ENCODE measurements at regions not wholly inside any gene's neighbourhood (a gene's known extent, or its start where the extent isn't known, plus 50 kb on each side); places are given as distances from the start of the nearest gene placed in this dataset.

- no peak for DNase-seq
These were observed 55.3 kb upstream of the LY86 start for GRCh38 chr6:6533176-6533575.

- no peak for DNase-seq
These were observed 54.1 kb upstream of the LY86 start for GRCh38 chr6:6534399-6534798.

GRCh38 chr6:6537488-6538260 is 50.8 kb upstream of the LY86 start:
- no peak for DNase-seq

GRCh38 chr6:6538261-6538660 is 50.3 kb upstream of the LY86 start:
- peak in 1 of 2 donors; percentile 15 for DNase-seq

Data from inflammatory macrophage (primary cell).